Retinal pigment epithelial cell (primary cell): ENCODE measurements at regions not wholly inside any gene's neighbourhood (a gene's known extent, or its start where the extent isn't known, plus 50 kb on each side); places are given as distances from the start of the nearest gene placed in this dataset.
"Not testable (repeated sequence)": the region's sequence is repeated elsewhere in the genome, so short reads cannot be mapped to it uniquely, and the experiment has no call there.

ENCODE experiments used
- DNase-seq: peaks from one replicate; pipeline ENCODE4 v3.0.0-alpha.2; 2010; ENCODE audit warnings: low read depth
- H3K4me3 ChIP-seq: 2 replicates; pipeline ENCODE4 v1.5.1; 2011; ENCODE audit warnings: mild to moderate bottlenecking, low read length, control low read depth, moderate library complexity
- CTCF ChIP-seq: conservative IDR thresholded peaks from 2 replicates; pipeline ENCODE4 v1.5.1; 2011; ENCODE audit warnings: low read depth, low read length, control low read depth, inconsistent platforms

GRCh38 chr1:232859216-232859615 lies 54.0 kb downstream of the MAP10 start:
- no peak for DNase-seq
- no peak overlapping the region for H3K4me3 ChIP-seq
- no peak for TF ChIP-seq CTCF

- TF ChIP-seq CTCF: no peak
- DNase-seq: no peak
- no peak overlapping the region for H3K4me3 ChIP-seq
Observed at GRCh38 chr1:232861107-232861506, 55.9 kb downstream of the MAP10 start.

- TF ChIP-seq CTCF: no peak
- DNase-seq: no peak
- H3K4me3 ChIP-seq: no peak overlapping the region
Observed at GRCh38 chr1:232863544-232864275, 58.5 kb downstream of the MAP10 start.

- no peak for TF ChIP-seq CTCF
- no peak overlapping the region for H3K4me3 ChIP-seq
Observed at GRCh38 chr1:232865102-232865931, 60.1 kb downstream of the MAP10 start.

GRCh38 chr1:232868793-232869491 lies 63.7 kb downstream of the MAP10 start:
- no peak for TF ChIP-seq CTCF
- no peak overlapping the region for H3K4me3 ChIP-seq
- DNase-seq: peak; percentile 23

More at GRCh38 chr1:232865102-232865931, 60.1 kb downstream of the MAP10 start:
- no peak for DNase-seq

- H3K4me3 ChIP-seq, DNase-seq: not testable (repeated sequence)
Observed at GRCh38 chr1:232871291-232871969, 66.2 kb downstream of the MAP10 start.

- no peak for TF ChIP-seq CTCF
- no peak for DNase-seq
- no peak overlapping the region for H3K4me3 ChIP-seq
Observed at GRCh38 chr1:232872284-232872683, 67.1 kb downstream of the MAP10 start.
